Spinal cord (tissue), 9 donors: ENCODE measurements at regions not wholly inside any gene's neighbourhood (a gene's known extent, or its start where the extent isn't known, plus 50 kb on each side); places are given as distances from the start of the nearest gene placed in this dataset.

Source experiments
- DNase-seq, 6 donors: peaks; one replicate each; pipeline versions ENCODE4 v3.0.0 to v3.0.0-alpha.2; 2013 to 2015; ENCODE audit warnings: low spot score in 6 of 6, low read depth in 4 of 6
- H3K27ac ChIP-seq: one replicate; pipeline ENCODE4 v1.5.1; 2013; ENCODE audit warnings: low read depth, low read length, control low read depth
- H3K27me3 ChIP-seq: one replicate; pipeline ENCODE4 v1.6.1; 2013; ENCODE audit warnings: low read length; ENCODE audit not compliant: control insufficient read depth, insufficient read depth
- H3K36me3 ChIP-seq: one replicate; pipeline ENCODE4 v1.6.1; 2013; ENCODE audit warnings: low read length; ENCODE audit not compliant: control insufficient read depth, insufficient read depth
- H3K4me1 ChIP-seq: one replicate; pipeline ENCODE4 v1.6.1; 2013; ENCODE audit warnings: low read length; ENCODE audit not compliant: control insufficient read depth, insufficient read depth
- H3K4me3 ChIP-seq: one replicate; pipeline ENCODE4 v1.5.1; 2013; ENCODE audit warnings: low read depth, low read length, control low read depth
- H3K9me3 ChIP-seq: one replicate; pipeline ENCODE4 v1.6.1; 2013; ENCODE audit warnings: low read length; ENCODE audit not compliant: control insufficient read depth, insufficient read depth
- WGBS: methylation state at CpG from one replicate; pipeline ENCODE4 v1.1.5; 2013; ENCODE audit warnings: missing lambda C conversion rate; ENCODE audit not compliant: insufficient coverage; 5-methylcytosine and 5-hydroxymethylcytosine counted together
- donor health status: healthy.

DNA sequence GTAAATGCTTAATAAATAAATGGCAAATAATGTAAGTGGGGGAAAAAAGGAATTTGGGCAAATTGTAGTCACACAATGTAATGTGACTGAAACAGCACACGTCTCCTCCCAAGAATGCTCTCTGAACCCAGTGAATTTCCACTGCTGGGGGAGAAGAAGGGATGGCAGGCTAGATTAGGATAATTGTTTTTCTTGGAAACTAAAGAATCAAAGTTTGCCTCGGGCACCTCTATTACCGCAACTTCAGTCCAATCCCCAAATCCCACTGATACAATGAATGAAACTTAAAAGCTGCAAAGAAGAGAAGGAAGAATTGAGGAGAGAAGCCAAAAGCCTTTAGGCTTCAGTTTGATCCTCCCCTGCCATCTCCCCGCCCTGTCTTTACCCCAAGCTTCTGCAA is 423.2 kb upstream of the PAPPA start:
- DNase-seq, result no peak

DNA sequence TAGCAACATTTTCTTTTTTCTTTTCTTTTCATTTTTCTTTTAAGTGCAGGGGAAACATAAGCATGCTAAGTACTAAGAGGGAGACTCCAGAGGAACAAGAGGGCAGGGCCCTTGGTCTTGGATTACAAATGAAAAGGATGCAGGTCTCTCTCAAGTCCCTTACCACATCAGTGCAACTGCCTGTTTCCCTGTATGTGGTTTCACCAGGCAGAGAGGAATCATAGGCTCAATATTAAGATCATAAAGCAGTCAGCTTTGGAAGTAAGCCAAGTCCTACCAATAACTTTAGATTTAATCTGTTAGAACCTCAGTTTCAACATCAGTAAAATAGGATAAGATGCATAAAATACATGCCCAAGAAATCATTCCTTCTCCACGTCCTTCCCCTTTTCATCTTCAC is 422.7 kb upstream of the PAPPA start:
- Histone ChIP-seq H3K4me3 (no peak overlapping the region), H3K27me3 (no peaks in the 10 kb centered on the region), H3K4me1 (no peaks in the 10 kb centered on the region), H3K36me3 (no peaks in the 10 kb centered on the region), H3K9me3 (peaks cover 2% of the 10 kb centered on the region), H3K27ac (no peak overlapping the region)
- DNase-seq, result peak in 1 of 6 donors; percentile 44
- WGBS, result 69% methylated on average over 1 of the region's 1 CpG

More for the DNA sequence above, 423.2 kb upstream of the PAPPA start:
- Histone ChIP-seq H3K4me3 (no peak overlapping the region), H3K27ac (no peak overlapping the region), H3K36me3 (no peaks in the 10 kb centered on the region), H3K4me1 (no peaks in the 10 kb centered on the region), H3K9me3 (peaks cover 2% of the 10 kb centered on the region), H3K27me3 (no peaks in the 10 kb centered on the region)
- WGBS, result no CpG with 5 or more reads among the region's 4 CpGs

DNA sequence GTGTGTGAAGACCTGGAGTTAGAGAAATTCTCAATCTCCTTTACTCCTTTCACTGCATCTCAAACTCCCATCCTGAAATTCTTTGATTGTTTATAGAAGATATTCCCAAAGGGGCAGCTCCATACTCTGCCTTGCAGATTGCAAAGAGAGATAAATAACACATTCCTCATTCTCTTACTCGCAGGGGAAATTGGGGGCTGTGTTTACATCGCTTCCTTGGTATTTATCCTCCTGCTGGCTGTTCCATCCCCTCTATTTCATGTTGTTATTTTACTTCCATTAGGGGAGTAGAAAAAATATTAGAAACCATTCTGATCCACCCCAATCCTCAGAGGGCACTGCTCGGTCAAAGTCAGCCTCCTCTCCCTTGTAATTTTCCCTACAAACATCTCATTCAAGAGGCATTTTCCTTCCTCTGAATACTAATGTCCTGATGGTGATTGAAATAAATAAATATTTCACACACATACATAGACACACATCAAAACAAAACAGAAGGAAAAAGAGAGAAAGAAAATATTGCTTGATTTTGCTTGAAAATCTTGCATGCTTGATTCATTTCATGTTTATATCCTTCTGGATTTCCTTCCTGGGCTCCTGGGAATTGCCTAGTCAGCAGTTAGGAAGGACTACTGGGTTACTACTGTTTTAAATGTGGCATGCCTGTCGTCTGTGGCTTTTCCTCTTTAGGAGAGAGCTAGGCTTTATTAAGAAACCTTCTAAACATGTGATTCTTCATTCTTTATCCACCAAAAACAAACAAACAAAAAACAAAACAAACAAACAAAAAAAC is 420.1 kb upstream of the PAPPA start:
- whole genome bisulfite sequencing, result no CpG with 5 or more reads among the region's 4 CpGs
- Histone ChIP-seq H3K27me3 (no peaks in the 10 kb centered on the region), H3K9me3 (no peaks in the 10 kb centered on the region), H3K36me3 (no peaks in the 10 kb centered on the region), H3K4me3 (no peak overlapping the region), H3K27ac (no peak overlapping the region), H3K4me1 (no peaks in the 10 kb centered on the region)
- peak in 2 of 6 donors; percentile 7 to 13 for DNase-seq

DNA sequence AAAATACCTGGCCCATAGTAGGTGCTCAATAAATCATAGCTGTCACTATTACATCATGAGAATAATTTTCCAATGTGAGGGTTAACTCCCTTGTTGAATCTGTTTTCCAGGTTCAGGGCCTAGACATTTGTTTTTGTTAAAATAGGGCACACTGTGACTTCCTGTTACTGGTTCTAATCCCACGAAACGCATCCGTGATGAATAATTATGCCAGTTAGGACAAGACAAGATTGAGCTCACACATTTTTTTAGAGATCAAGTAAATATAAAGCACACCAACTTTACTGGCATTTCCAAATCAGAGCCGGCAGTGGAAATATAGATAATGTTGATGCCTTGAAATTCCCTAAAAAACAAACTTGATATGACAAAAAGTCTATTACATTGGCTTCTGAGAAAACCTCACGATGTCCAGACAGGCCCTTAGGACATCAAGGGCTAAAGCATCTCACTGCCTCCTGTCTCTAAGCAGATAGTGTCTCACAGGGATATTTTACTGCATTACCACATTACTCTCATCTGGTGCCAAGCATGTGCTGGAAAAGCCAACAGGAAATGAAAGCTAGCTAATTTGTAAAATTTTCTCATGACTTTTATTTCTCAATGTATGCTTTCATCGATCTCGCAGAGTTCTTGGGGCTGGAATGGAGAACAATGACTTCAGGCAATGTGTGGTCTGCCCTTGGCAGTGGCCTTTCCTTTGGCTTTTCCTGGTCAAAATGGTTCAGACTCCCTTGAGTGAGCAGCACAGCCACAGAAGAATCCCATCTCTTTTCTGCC is 414.3 kb upstream of the PAPPA start:
- H3K36me3 ChIP-seq, result no peaks in the 10 kb centered on the region
- no peak overlapping the region for H3K4me3 ChIP-seq
- WGBS, result 76% methylated on average over 2 of the region's 7 CpGs
- H3K27me3 ChIP-seq, result no peaks in the 10 kb centered on the region
- no peaks in the 10 kb centered on the region for H3K9me3 ChIP-seq
- no peak overlapping the region for H3K27ac ChIP-seq
- no peak for DNase-seq
- H3K4me1 ChIP-seq, result no peaks in the 10 kb centered on the region

DNA sequence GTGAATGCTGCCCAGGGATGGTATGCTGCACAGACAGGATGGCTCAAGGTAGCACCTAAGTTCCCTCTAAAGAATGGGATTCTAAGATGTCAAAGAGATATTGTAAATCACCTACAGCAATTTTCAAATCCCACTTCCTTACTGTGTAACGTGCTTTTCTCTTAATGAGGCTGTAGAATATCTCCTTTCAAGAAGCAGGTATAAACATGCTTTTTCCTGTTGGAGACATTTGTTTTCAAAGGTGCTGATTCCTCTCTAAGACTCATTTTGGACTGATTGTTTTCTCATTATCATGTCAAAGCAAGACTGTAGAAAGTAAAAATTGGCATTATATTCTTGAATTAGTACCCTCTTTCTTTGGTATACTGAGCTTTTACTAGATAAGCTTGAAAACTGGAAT is 412.6 kb upstream of the PAPPA start:
- WGBS, result no CpG with 5 or more reads among the region's 1 CpG
- Histone ChIP-seq H3K36me3 (no peaks in the 10 kb centered on the region), H3K4me3 (no peak overlapping the region), H3K9me3 (no peaks in the 10 kb centered on the region), H3K4me1 (no peaks in the 10 kb centered on the region), H3K27me3 (no peaks in the 10 kb centered on the region), H3K27ac (no peak overlapping the region)
- DNase-seq, result no peak

DNA sequence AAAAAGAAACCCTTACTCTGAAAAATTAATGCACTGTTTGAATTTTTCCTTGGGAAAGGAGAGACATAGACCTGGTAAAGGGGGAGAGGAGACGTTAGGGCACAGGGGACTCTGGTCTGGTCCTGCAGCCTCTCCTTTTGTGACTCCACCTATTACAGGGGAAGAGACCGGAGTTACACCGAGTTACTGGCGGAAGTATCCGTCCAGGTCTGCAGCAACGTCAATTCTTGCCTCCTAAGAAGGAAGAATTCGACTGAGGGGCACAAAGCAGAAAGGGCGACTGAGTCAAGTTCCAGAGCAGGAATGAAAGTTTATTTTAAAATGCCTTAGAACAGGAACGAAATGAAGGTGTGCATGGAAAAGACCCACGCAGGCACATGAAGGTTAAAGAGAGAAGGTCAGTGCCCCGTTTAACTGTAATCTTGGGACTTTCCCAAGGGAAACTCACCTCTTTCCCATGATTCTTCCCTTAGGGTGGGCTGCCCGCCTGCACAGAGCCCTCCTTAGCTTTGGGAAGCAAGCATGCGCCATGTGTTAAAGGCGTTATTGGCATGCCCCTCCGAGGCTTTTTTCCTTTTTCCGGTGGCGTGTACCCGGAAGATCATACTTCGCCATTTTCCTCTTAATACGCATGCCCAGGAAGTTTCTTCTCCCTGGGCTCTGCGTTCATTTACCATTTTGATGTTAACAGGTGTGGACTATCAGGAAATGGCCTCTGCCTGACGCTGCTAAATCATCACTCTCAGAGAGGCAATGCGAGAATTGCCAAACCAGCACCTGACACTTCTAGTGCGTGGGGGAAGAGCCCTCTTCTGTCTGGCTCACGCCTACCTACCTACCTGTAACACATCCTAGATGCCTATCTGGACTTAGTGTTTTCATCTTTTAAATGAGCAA is 409.6 kb upstream of the PAPPA start:
- 95% methylated on average over 22 of the region's 25 CpGs for WGBS
- no peak for DNase-seq
- Histone ChIP-seq H3K27me3 (no peaks in the 10 kb centered on the region), H3K36me3 (no peaks in the 10 kb centered on the region), H3K4me1 (no peaks in the 10 kb centered on the region), H3K4me3 (no peak overlapping the region), H3K27ac (no peak overlapping the region), H3K9me3 (no peaks in the 10 kb centered on the region)

DNA sequence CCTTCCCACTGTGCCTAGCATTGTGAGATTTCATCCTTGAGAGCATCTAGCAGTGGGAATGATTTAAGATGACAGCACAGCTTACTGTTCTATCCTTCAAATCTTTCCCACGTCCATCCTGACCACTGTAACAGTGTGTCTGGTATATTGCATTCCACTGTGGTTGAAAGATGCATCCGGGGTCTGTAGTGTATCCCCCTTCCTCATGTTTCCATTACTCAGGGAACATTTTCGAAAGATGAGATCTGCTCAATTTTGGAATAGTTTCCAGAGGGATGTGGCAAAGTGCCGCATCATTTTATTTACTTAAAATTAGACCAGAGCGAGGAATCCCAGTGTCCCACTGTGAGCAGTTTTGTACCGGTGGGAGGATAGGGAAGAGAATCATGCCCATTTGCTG is 407.1 kb upstream of the PAPPA start:
- DNase-seq, result no peak
- Histone ChIP-seq H3K36me3 (no peaks in the 10 kb centered on the region), H3K27ac (no peak overlapping the region), H3K27me3 (no peaks in the 10 kb centered on the region), H3K4me1 (no peaks in the 10 kb centered on the region), H3K9me3 (no peaks in the 10 kb centered on the region), H3K4me3 (no peak overlapping the region)
- WGBS, result no CpG with 5 or more reads among the region's 6 CpGs

DNA sequence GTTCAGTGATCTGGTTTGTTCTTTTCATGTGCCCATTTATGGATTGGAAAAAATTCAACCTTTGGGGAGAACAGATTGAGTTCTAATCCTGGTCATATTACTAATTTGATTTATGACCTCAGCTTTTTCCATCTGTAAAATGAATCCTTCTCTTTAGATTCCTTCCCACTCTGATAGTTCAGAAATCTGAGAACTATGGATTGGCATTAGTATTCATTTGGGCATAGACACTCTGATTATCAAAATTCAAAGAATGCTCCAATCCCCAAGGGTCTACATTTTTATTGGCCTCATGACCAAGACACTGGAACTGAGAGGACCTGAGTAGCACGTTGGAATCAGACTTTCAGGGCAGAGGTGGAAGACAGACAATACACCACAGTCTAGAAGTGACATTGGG is 405.9 kb upstream of the PAPPA start:
- no peak overlapping the region for H3K27ac ChIP-seq
- H3K9me3 ChIP-seq, result no peaks in the 10 kb centered on the region
- no peak overlapping the region for H3K4me3 ChIP-seq
- no peaks in the 10 kb centered on the region for H3K27me3 ChIP-seq
- H3K4me1 ChIP-seq, result no peaks in the 10 kb centered on the region
- DNase-seq, result no peak
- H3K36me3 ChIP-seq, result no peaks in the 10 kb centered on the region
- WGBS, result 63% methylated on average over 1 of the region's 1 CpG

DNA sequence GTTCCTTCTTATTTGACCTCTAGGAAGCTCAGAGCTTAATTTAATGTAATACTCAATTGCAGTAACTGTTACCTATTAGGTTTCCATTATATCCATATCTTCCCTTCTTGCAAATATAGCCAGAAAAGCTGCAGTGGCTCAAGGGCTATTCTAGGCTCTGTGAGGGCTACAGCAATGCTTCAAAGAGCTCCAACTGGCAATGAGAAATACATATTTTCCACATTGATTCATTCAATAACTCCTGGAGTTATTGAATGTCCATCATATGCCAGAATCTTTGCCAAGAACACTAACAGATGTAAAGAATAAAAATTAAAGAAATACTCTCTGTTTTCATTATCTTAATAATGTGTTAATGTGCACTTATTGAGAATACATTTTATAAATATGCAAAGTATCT is 396.9 kb upstream of the PAPPA start:
- H3K27me3 ChIP-seq, result no peaks in the 10 kb centered on the region
- H3K4me1 ChIP-seq, result no peaks in the 10 kb centered on the region
- H3K4me3 ChIP-seq, result no peak overlapping the region
- H3K36me3 ChIP-seq, result no peaks in the 10 kb centered on the region
- no peak for DNase-seq
- no peaks in the 10 kb centered on the region for H3K9me3 ChIP-seq
- H3K27ac ChIP-seq, result no peak overlapping the region
